Vagina (tissue), 2 donors: ENCODE measurements at regions not wholly inside any gene's neighbourhood (a gene's known extent, or its start where the extent isn't known, plus 50 kb on each side); places are given as distances from the start of the nearest gene placed in this dataset.

ENCODE experiments used
- POLR2A ChIP-seq, 2 donors: fragments of 450-650 bp; IDR thresholded peaks; one replicate each; pipeline ENCODE4 v1.6.1; 2017; ENCODE audit warnings: antibody characterized with exemption in 2 of 2, mild to moderate bottlenecking in 2 of 2, moderate library complexity in 2 of 2
- TF ChIP-seq, protein P1 (sequence below), 3 experiments: fragments of 450-650 bp in 2 of 3; fragments of 200-600 bp in 1 of 3; sonication (generic) in 1 of 3; IDR thresholded peaks; one replicate each; pipeline ENCODE4 v1.5.1; 2017 to 2019; ENCODE audit warnings: antibody characterized with exemption in 3 of 3, mild to moderate bottlenecking in 2 of 3, moderate library complexity in 2 of 3

- TF ChIP-seq, protein P1, sequence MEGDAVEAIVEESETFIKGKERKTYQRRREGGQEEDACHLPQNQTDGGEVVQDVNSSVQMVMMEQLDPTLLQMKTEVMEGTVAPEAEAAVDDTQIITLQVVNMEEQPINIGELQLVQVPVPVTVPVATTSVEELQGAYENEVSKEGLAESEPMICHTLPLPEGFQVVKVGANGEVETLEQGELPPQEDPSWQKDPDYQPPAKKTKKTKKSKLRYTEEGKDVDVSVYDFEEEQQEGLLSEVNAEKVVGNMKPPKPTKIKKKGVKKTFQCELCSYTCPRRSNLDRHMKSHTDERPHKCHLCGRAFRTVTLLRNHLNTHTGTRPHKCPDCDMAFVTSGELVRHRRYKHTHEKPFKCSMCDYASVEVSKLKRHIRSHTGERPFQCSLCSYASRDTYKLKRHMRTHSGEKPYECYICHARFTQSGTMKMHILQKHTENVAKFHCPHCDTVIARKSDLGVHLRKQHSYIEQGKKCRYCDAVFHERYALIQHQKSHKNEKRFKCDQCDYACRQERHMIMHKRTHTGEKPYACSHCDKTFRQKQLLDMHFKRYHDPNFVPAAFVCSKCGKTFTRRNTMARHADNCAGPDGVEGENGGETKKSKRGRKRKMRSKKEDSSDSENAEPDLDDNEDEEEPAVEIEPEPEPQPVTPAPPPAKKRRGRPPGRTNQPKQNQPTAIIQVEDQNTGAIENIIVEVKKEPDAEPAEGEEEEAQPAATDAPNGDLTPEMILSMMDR (IDR thresholded peaks at IDR 0.05), result no peak
- no peak for TF ChIP-seq POLR2A (IDR thresholded peaks at IDR 0.05)
These were observed 71.6 kb upstream of the ZPBP start for GRCh38 chr7:50164559-50165170.
